Adrenal gland (tissue), 5 donors: ENCODE measurements at regions not wholly inside any gene's neighbourhood (a gene's known extent, or its start where the extent isn't known, plus 50 kb on each side); places are given as distances from the start of the nearest gene placed in this dataset.

Experiments
- POLR2A ChIP-seq, 2 donors: fragments of 450-650 bp; IDR thresholded peaks; one replicate each; pipeline ENCODE4 v1.6.1; 2017; ENCODE audit warnings: antibody characterized with exemption in 2 of 2, mild to moderate bottlenecking in 2 of 2, moderate library complexity in 1 of 2
- TF ChIP-seq, protein P1 (sequence below), 6 experiments: fragments of 450-650 bp in 4 of 6; fragments of 200-600 bp in 2 of 6; sonication (generic) in 1 of 6; IDR thresholded peaks; 1 replicate in 5 of 6; 2 replicates in 1 of 6; pipeline versions ENCODE4 v1.5.1 to v1.8.0; 2016 to 2021; ENCODE audit warnings: antibody characterized with exemption in 6 of 6, mild to moderate bottlenecking in 2 of 6, moderate library complexity in 1 of 6
- donor health status: DM: no; HTN: no; CAD: no.

GRCh38 chr18:52046842-52047241 lies 293.2 kb upstream of the DCC start:
- no peak for TF ChIP-seq POLR2A (IDR thresholded peaks at IDR 0.05)
- TF ChIP-seq, protein P1, sequence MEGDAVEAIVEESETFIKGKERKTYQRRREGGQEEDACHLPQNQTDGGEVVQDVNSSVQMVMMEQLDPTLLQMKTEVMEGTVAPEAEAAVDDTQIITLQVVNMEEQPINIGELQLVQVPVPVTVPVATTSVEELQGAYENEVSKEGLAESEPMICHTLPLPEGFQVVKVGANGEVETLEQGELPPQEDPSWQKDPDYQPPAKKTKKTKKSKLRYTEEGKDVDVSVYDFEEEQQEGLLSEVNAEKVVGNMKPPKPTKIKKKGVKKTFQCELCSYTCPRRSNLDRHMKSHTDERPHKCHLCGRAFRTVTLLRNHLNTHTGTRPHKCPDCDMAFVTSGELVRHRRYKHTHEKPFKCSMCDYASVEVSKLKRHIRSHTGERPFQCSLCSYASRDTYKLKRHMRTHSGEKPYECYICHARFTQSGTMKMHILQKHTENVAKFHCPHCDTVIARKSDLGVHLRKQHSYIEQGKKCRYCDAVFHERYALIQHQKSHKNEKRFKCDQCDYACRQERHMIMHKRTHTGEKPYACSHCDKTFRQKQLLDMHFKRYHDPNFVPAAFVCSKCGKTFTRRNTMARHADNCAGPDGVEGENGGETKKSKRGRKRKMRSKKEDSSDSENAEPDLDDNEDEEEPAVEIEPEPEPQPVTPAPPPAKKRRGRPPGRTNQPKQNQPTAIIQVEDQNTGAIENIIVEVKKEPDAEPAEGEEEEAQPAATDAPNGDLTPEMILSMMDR (IDR thresholded peaks at IDR 0.05) = no peak
